Fibroblast of skin of left biceps (primary cell): ENCODE measurements at regions not wholly inside any gene's neighbourhood (a gene's known extent, or its start where the extent isn't known, plus 50 kb on each side); places are given as distances from the start of the nearest gene placed in this dataset.

Source experiments
- DNase-seq, 2 experiments: peaks; one replicate each; pipeline ENCODE4 v3.0.0-alpha.2; 2013; ENCODE audit warnings: low read depth in 2 of 2

GRCh38 chr22:45094825-45095224, 68.9 kb upstream of the NUP50 start:
- no peak for DNase-seq

DNA sequence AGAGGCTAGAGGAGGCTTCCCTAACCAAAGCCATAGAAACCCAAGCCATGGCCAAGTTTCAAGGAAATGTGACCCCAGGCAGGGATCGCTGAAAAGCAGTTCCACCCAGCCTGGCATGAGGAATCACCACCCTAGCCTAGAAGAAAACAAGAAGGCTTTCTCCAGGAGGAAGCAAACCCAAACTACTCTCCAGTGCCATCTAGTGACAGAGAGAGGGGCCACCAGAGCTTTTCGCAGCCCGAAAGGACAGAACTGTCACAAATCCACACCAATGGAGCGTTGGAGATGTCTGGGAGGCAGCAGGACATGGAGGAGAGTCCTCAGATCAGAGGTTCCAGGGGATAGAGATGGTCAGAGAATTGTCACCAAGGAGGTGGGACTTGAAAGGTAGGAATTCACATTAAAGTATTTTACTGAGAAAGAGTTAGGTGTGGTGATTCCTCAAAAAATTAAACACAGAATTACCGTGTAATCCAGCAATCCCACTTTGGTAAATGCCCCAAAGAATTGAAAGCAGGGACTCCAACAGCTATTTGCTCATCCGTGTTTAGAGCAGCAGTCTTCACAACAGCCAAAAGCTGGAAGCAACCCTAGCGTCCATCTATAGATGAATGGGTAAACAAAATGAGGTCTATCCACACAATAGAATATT, 67.3 kb upstream of the NUP50 start:
- DNase-seq, result peak in 1 of 2 experiments; percentile 13

- no peak for DNase-seq
These were observed 66.7 kb upstream of the NUP50 start for GRCh38 chr22:45097061-45097460.

GRCh38 chr22:45098056-45098455, 65.7 kb upstream of the NUP50 start:
- no peak for DNase-seq

GRCh38 chr22:45099961-45100360, 63.8 kb upstream of the NUP50 start:
- no peak for DNase-seq

DNA sequence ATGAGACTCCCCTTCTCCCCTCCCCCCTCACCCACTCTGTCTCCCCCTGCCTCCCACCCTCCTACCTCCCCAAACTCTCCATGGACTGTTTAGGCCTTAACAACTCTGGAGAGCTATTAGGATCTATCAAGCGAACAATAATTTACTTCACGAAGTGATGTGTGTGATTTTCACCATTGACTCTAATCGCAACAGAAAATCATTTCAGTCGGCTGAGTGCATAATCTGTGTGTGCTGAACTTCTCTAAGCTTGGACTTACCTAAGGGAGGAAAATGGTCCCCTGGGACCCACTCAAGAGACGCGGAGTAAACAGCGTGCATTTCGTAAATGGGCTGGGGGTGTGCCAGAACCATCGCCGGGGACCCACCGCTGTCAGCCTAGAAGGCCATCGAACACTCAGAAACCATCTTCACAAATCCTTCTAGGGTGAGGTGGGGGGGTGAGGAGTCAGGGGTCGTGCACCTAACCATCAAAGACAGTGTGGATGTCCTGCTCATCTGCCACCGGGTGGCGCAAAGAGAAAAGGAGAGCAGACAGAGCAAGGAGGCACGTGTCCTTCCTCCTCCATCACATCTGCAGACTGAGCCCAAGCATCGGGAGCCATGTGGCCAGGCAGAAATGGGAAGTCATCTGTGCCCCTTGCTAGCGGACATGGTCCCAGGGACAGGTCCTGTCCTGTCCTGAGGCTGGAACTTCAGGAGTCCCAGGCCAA, 62.1 kb upstream of the NUP50 start:
- DNase-seq, result no peak

GRCh38 chr22:45102896-45103420, 60.8 kb upstream of the NUP50 start:
- no peak for DNase-seq

- DNase-seq, result no peak
These were observed 60.0 kb upstream of the NUP50 start for GRCh38 chr22:45103756-45104155.

- DNase-seq, result no peak
These were observed 59.4 kb upstream of the NUP50 start for GRCh38 chr22:45104313-45104712.

DNA sequence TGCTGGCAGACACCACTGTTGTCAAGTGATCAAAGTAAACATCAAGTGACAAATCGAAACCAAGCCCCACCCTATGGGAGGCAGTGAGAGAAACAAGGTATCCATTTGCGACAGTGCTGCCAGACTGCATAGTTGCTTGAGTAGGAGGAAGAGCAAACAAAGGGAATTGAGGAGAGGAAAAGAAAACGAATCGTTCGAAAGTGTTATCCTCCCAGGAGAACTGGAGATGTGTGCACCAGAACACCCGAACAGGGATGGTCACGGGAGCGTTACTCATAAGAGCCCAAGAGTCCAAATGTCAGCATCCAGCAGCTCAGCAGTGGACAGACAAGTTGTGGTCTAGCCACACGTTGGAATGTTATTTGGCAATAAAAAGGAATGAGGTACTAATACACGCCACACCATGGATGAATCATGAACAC, 58.4 kb upstream of the NUP50 start:
- DNase-seq, result peak; percentile 45 to 53

DNA sequence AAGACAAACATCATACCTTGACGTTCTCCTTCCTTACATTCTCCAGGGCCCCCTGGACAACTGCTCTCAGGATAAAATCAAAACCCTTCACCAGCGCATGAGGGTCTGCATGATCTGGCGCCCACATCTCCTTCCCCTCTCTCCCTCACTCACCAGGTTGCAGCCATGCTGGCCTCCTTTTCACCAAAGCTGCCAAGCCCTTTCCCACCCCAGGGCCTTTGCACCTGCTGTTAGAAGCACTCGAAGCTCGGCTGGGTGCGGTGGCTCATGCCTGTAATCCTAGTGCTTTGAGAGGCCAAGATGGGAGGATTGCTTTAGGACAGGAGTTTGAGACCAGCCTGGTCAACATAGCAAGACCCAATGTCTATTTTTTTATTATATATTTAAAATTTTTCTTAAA, 56.1 kb upstream of the NUP50 start:
- no peak for DNase-seq

DNA sequence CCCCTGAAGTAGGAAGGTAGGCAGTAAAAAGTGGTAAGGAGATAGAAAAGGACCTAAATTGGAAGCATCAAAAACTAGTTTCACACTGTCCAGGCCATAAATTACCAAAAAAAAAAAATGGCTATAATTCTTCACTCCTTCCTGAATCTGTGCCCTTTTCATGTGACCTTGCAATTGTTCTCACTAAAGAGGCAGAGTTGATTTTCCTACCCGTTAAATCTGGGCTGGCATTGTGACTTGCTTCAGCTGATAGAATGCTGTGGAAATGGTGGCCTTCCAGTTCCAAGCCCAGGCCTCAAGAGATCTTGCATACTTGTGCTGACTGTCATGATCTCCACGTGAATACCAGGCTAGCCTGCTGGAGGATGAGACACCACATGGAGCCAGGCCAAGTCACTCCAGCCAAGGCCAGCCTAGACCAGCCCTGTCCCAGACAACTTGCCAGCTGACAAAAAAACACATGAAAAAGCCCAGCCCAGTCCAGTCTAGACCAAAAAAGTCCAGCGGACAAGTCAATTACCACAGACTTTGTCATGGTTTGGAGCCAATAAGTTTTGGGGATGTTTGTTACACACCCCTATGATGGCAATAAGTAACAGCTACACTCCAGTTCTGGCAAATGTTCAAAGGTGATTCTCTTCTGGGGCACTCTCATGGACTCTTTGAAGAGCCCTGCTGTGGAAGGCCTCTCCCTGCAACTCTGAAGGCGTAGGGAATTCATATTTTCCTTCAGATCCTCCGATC, 51.4 kb upstream of the NUP50 start:
- DNase-seq, result no peak
